Spinal cord (tissue), 9 donors: ENCODE measurements at regions not wholly inside any gene's neighbourhood (a gene's known extent, or its start where the extent isn't known, plus 50 kb on each side); places are given as distances from the start of the nearest gene placed in this dataset.

Experiments used
- DNase-seq, 6 donors: peaks; one replicate each; pipeline versions ENCODE4 v3.0.0 to v3.0.0-alpha.2; 2013 to 2015; ENCODE audit warnings: low spot score in 6 of 6, low read depth in 4 of 6
- H3K27ac ChIP-seq: one replicate; pipeline ENCODE4 v1.5.1; 2013; ENCODE audit warnings: low read depth, low read length, control low read depth
- H3K27me3 ChIP-seq: one replicate; pipeline ENCODE4 v1.6.1; 2013; ENCODE audit warnings: low read length; ENCODE audit not compliant: control insufficient read depth, insufficient read depth
- H3K36me3 ChIP-seq: one replicate; pipeline ENCODE4 v1.6.1; 2013; ENCODE audit warnings: low read length; ENCODE audit not compliant: control insufficient read depth, insufficient read depth
- H3K4me1 ChIP-seq: one replicate; pipeline ENCODE4 v1.6.1; 2013; ENCODE audit warnings: low read length; ENCODE audit not compliant: control insufficient read depth, insufficient read depth
- H3K4me3 ChIP-seq: one replicate; pipeline ENCODE4 v1.5.1; 2013; ENCODE audit warnings: low read depth, low read length, control low read depth
- H3K9me3 ChIP-seq: one replicate; pipeline ENCODE4 v1.6.1; 2013; ENCODE audit warnings: low read length; ENCODE audit not compliant: control insufficient read depth, insufficient read depth
- WGBS: methylation state at CpG from one replicate; pipeline ENCODE4 v1.1.5; 2013; ENCODE audit warnings: missing lambda C conversion rate; ENCODE audit not compliant: insufficient coverage; 5-methylcytosine and 5-hydroxymethylcytosine counted together
- donor health status: healthy.

- H3K4me1 ChIP-seq, result no peaks in the 10 kb centered on the region
- no peak for DNase-seq
- H3K36me3 ChIP-seq, result no peaks in the 10 kb centered on the region
- H3K27me3 ChIP-seq, result no peaks in the 10 kb centered on the region
- H3K27ac ChIP-seq, result no peak overlapping the region
- WGBS, result no CpG with 5 or more reads among the region's 1 CpG
- no peak overlapping the region for H3K4me3 ChIP-seq
- no peaks in the 10 kb centered on the region for H3K9me3 ChIP-seq
Measured at GRCh38 chrX:145620666-145621065, 197.0 kb upstream of the SLITRK2 start.

- H3K27me3 ChIP-seq, result no peaks in the 10 kb centered on the region
- H3K4me1 ChIP-seq, result no peaks in the 10 kb centered on the region
- no peak overlapping the region for H3K4me3 ChIP-seq
- H3K27ac ChIP-seq, result no peak overlapping the region
- H3K9me3 ChIP-seq, result no peaks in the 10 kb centered on the region
- no peaks in the 10 kb centered on the region for H3K36me3 ChIP-seq
- no CpG with 5 or more reads among the region's 1 CpG for WGBS
- no peak for DNase-seq
Measured at GRCh38 chrX:145623453-145623852, 194.2 kb upstream of the SLITRK2 start.

GRCh38 chrX:145630081-145630480 is 187.5 kb upstream of the SLITRK2 start:
- no peaks in the 10 kb centered on the region for H3K27me3 ChIP-seq
- H3K36me3 ChIP-seq, result no peaks in the 10 kb centered on the region
- H3K4me1 ChIP-seq, result no peaks in the 10 kb centered on the region
- no peak for DNase-seq
- no peak overlapping the region for H3K4me3 ChIP-seq
- H3K9me3 ChIP-seq, result peaks cover 1% of the 10 kb centered on the region
- H3K27ac ChIP-seq, result no peak overlapping the region
- 89% methylated on average over 21 of the region's 21 CpGs for WGBS

- peaks cover 1% of the 10 kb centered on the region for H3K9me3 ChIP-seq
- no peaks in the 10 kb centered on the region for H3K36me3 ChIP-seq
- H3K27ac ChIP-seq, result no peak overlapping the region
- H3K4me1 ChIP-seq, result no peaks in the 10 kb centered on the region
- no peak for DNase-seq
- no peaks in the 10 kb centered on the region for H3K27me3 ChIP-seq
- WGBS, result 91% methylated on average over 40 of the region's 40 CpGs
- no peak overlapping the region for H3K4me3 ChIP-seq
Measured at GRCh38 chrX:145630806-145631435, 186.7 kb upstream of the SLITRK2 start.

GRCh38 chrX:145631461-145631951 is 186.1 kb upstream of the SLITRK2 start:
- H3K27ac ChIP-seq, result no peak overlapping the region
- peaks cover 1% of the 10 kb centered on the region for H3K9me3 ChIP-seq
- WGBS, result 92% methylated on average over 29 of the region's 29 CpGs
- DNase-seq, result no peak
- H3K36me3 ChIP-seq, result no peaks in the 10 kb centered on the region
- H3K4me1 ChIP-seq, result no peaks in the 10 kb centered on the region
- H3K4me3 ChIP-seq, result no peak overlapping the region
- no peaks in the 10 kb centered on the region for H3K27me3 ChIP-seq

GRCh38 chrX:145654486-145654885 is 163.1 kb upstream of the SLITRK2 start:
- H3K27me3 ChIP-seq, result no peaks in the 10 kb centered on the region
- WGBS, result 85% methylated on average over 4 of the region's 5 CpGs
- no peak overlapping the region for H3K27ac ChIP-seq
- peaks cover 5% of the 10 kb centered on the region for H3K9me3 ChIP-seq
- DNase-seq, result peak in 1 of 6 donors; percentile 1
- H3K4me1 ChIP-seq, result no peaks in the 10 kb centered on the region
- H3K36me3 ChIP-seq, result no peaks in the 10 kb centered on the region
- no peak overlapping the region for H3K4me3 ChIP-seq

- no peak overlapping the region for H3K27ac ChIP-seq
- DNase-seq, result peak in 3 of 6 donors; percentile 31 to 70 (median 57)
- no peaks in the 10 kb centered on the region for H3K9me3 ChIP-seq
- H3K4me1 ChIP-seq, result peaks cover 3% of the 10 kb centered on the region
- peaks cover 7% of the 10 kb centered on the region for H3K27me3 ChIP-seq
- WGBS, result 51% methylated on average over 3 of the region's 4 CpGs
- H3K4me3 ChIP-seq, result no peak overlapping the region
- H3K36me3 ChIP-seq, result no peaks in the 10 kb centered on the region
Measured at GRCh38 chrX:145673841-145674240, 143.8 kb upstream of the SLITRK2 start.

- Histone ChIP-seq H3K4me1 (peaks cover 6% of the 10 kb centered on the region), H3K9me3 (no peaks in the 10 kb centered on the region), H3K27ac (no peak overlapping the region), H3K27me3 (peaks cover 7% of the 10 kb centered on the region), H3K36me3 (no peaks in the 10 kb centered on the region), H3K4me3 (no peak overlapping the region)
- DNase-seq, result peak in 1 of 6 donors; percentile 29
- WGBS, result 46% methylated on average over 9 of the region's 16 CpGs
Measured at GRCh38 chrX:145677109-145677817, 140.4 kb upstream of the SLITRK2 start.

GRCh38 chrX:145682518-145683298 is 134.9 kb upstream of the SLITRK2 start:
- Histone ChIP-seq H3K9me3 (no peaks in the 10 kb centered on the region), H3K27ac (no peak overlapping the region), H3K27me3 (no peaks in the 10 kb centered on the region), H3K4me3 (no peak overlapping the region), H3K36me3 (no peaks in the 10 kb centered on the region), H3K4me1 (peaks cover 3% of the 10 kb centered on the region)
- DNase-seq, result peak in 1 of 6 donors; percentile 35
- WGBS, result 37% methylated on average over 7 of the region's 9 CpGs
